Activated CD8-positive, alpha-beta memory T cell treated with anti-CD3 and anti-CD28 coated beads for 1 hour (primary cell): ENCODE measurements at regions not wholly inside any gene's neighbourhood (a gene's known extent, or its start where the extent isn't known, plus 50 kb on each side); places are given as distances from the start of the nearest gene placed in this dataset.
"Not testable (repeated sequence)": the region's sequence is repeated elsewhere in the genome, so short reads cannot be mapped to it uniquely, and the experiment has no call there.

Experiments used
- DNase-seq, 2 donors: peaks; one replicate each; pipeline ENCODE4 v3.0.0-alpha.2; 2020; ENCODE audit warnings: low read depth in 1 of 2; ENCODE audit errors: extremely low read depth in 1 of 2

GRCh38 chr1:19024532-19024931 is 68.1 kb upstream of the IFFO2 start:
- DNase-seq: no peak

DNA sequence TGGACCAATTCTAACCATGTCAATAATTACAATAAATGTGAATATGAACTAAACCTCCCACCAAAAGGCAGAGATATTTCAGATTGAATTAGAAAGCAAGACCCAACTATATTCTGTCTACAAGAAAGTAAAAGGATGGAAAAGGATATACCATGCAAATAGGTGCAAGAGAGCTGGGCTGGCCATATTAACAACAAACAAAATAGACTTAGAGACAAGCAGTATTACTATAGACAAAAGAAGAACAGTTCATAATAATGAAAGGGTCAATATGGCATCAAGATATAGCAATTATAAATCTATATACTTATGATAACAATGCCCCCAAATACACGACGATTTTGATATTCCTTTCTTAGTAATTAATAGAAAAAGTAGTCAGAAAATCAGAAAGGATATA is 67.3 kb upstream of the IFFO2 start:
- no peak for DNase-seq

DNA sequence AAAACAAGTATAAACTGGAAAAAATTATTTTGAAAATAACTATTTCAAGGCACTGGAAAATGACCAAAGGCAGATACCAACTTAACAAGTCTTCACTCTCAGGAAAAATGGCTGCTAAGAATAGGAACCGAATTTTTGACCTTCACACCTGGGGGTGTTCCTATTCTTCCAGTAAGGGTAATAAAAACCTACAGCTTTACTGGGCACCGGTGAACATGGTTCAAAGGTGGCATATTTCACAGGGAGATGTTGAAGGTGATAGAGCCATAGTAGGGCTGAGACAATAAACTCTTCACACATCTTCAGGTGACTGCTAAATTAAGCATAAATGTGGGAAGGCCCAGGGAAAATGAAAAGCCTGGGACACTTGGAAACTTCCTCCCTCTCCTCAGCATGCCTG is 65.4 kb upstream of the IFFO2 start:
- no peak for DNase-seq

DNA sequence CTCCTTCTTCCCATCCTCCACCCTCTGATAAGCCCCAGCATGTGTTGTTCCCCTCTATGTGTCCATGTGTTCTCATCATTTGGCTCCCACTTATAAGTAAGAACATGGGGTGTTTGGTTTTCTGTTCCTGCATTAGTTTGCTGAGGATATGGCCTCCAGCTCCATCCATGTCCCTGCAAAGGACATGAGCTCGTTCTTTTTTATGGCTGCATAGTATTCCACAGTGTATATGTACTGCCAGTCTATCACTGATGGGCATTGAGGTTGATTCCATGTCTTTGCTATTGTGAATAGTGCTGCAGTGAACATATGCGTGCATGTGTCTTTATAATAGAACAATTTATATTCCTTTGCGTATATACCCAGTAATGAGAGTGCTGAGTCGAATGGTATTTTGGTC is 62.8 kb upstream of the IFFO2 start:
- not testable (repeated sequence) for DNase-seq

DNA sequence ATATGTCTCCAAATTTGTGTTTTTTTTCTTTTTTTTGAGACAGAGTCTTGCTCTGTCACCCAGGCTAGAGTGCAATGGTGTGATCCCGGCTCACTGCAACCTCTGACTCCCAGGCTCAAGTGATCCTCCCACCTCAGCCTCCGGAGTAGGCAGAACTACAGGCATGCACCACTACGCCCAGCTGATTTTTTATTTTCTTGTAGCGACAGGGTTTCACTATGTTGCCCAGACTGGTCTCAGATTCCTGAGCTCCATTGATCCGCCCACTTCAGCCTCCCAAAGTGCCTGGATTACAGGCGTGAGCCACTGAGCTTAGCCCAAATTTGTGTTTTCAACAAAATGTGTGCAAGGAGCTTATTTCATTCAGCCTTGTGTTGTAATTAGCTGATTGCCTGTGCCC is 59.0 kb upstream of the IFFO2 start:
- DNase-seq: no peak

DNA sequence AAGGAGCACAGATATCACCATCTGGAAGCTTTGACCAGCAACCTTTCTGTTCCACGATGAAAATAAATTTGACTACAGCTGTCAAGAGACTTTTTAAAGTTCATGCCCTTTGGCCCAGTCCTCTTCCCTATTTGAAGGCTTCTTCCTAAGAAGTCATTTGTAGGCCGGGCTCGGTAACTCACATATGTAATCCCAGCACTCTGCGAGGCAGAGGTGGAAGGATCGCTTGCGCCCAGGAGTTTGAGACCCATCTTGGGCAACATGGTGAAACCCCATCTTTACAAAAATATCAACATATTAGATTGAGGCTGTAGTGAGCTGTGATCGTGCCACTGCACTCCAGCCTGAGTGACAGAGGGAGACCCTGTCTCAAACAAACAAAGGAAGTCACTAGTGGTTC is 58.3 kb upstream of the IFFO2 start:
- no peak for DNase-seq

DNA sequence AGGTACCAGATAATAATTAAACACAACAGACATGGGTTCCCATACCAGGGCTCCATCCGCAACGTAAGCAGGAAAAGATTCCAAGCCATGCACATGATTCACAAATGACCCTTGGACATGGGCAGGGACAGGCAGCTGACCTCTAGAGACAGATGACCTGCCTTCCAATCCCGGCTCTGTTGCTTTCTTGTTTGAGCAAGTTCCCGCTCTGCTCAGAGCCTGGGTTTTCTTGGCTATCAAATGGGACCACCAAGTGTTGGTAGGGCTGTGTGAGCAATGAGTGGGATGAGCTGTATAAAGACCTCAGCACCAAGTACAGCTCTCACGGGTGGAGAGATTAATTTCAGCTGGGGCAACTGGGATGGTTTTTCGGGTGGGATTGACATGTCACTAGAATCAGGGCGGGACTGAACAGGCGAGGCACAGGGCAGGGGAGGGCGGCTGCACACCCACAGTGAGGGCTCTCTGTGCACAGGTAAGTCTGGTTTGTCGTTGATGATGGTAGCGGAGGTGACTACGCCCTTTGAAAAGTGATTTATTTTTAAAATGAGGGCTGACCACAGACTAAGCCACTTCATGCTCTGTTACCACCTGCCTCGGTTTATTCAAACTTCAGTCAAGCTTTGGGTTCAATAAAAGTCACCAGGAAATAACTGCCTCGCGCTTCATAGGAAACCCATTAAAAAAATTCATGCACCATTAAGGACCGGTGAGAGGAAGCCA is 57.5 kb upstream of the IFFO2 start:
- no peak for DNase-seq

GRCh38 chr1:19011845-19012231 is 55.4 kb upstream of the IFFO2 start:
- DNase-seq: no peak

DNA sequence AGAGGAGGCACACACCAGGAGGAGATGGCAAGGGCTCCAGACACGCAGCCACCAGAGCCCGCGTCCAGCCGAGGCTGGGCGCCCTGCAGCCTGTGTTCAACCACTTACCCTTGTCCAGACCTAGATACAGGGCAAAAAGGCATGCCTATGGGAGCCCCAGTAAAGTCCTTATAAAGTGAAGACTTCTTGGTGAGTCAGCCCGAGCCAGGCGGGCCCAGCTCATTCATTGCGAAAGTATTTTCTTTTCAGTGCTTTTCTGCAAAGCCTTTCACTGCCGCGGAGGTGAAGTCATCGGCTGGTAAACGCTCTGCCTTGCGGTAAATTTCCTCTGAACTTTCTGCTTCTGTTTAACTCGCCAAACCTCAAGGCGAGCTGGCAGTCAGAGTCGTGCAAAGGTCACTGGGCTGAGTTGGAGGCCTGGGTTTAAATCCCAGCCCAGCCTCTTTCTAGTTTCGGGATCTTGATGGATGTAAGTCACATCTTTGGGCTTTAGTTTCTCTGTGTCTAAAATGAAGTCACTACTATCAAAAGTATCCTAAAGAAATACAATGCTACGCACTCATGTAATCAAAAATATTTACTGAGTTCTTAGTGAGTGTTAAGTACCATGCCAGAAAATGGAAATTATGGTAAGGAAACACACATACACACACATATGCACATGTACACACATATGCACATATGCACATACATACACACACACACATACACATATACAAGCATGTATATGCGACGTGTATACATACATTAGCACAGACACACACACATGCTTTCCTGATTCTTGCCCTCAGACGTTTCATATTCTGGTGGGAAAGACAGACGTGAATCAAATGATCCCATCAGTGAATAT is 54.7 kb upstream of the IFFO2 start:
- DNase-seq: peak; percentile 10 to 33

DNA sequence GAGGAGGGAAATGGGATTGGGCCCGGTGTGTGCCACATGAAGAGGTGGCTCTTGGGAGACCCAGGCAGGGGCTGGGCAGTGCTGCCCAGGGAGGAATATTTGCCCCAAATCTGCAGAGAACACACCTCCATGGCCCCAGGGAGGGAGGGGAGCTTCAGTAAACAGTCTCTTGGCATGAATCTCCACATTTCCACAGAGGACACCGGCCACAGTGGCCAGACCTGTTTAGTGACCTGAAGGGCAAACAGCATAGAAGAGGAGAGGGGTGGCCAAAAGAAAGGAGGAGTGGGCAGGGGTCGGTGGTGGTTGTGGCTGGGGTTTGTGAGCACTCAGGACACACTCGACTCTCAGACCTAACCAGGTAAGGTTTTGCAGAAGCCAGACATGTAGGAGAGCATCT is 54.0 kb upstream of the IFFO2 start:
- DNase-seq: no peak

DNA sequence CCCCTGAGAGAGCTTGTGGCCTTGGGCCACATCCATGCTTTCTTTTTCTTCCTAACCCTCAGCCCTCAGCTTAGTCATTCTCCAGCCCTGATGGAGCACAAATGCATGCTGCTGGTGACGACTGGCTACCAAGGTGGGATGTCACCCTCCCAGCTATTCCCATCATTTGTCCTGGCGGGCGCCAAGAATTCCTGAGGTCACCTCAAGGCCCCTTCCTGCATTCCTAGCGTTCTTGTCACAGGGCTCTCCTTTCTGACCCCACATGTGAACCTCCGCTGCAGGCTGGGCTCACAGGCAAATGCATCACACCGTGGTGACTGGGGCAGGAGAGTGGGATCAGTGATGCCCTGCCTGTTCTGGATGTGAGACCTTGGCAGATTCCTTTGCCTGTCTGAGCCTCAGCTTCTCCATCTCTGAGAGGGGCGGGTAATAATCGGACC is 53.4 kb upstream of the IFFO2 start:
- no peak for DNase-seq

- DNase-seq: no peak
These were observed 52.8 kb upstream of the IFFO2 start for GRCh38 chr1:19009126-19009881.

DNA sequence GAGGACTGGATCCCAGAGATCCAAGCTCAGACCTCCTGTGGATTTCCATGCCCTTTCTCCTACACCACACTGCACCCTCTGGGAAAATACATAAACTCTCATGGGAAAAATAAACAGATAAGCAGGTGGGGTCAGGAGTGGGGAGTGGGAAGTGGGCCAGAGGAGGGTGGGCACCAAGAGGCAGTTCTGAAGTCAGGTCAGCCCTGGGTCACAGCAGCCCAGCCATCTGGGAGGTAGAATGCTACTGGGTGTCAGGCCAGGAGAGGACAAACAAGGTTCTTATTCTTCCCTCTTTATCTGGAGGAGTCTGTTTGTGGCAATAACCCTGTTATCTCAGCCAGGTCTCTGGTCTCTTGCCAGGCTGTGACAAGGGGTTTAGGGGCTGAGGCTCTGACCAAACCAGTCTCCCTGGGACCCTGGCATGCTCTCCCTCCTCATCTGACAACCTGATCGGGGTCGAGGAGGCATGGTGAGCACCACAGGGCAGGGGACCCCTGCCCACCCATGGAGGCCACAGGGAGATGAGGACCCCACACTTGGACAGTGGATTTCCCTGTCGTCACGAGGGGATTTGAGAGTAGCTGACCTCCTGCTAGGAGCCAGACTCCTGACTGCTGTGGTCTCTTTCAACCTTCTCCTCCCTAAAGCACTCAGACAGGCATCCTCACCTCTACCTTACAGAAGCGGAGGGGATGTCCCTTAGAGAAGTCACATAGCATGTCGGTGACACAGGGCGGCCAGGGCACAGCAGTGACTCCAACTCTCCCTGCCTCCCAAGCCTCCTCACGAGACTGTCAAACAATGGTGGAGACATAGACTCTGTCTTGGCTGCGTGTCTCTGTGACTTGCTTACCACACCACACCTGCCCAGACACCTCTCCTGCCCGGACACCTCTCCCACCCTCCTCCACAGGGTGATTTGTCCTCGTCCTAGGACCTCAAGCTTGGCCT is 51.3 kb upstream of the IFFO2 start:
- no peak for DNase-seq

DNA sequence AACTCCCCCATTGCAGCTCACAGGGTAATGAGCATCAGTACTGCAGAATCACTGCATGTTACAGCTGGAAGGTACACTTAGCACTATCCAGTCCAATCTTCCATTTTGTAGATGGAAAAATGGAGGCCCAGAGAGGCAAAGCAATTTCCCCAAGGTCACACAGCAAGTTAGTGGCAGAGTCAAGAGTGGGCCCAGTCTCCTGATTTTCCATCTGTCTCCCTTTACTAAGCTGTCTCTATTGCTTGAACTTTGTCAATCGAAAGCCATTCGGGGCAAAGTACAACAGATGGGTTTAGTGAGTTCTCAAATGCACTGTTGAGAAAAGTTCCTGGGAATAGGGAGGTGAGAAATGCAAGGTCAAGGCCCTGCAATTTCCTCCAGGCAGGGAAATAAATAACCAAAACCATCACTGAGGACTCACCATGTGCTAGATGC is 50.4 kb upstream of the IFFO2 start:
- no peak for DNase-seq
